GM18873 (cell line): ENCODE measurements at regions not wholly inside any gene's neighbourhood (a gene's known extent, or its start where the extent isn't known, plus 50 kb on each side); places are given as distances from the start of the nearest gene placed in this dataset.
"Not testable (repeated sequence)": the region's sequence is repeated elsewhere in the genome, so short reads cannot be mapped to it uniquely, and the experiment has no call there.

ENCODE experiments used
- ATAC-seq: cut with Tn5 transposase; IDR thresholded peaks from one replicate; pipeline ENCODE4 v1.9.1; 2021; ENCODE audit warnings: mild to moderate bottlenecking, moderate library complexity, moderate number of reproducible peaks; ENCODE audit not compliant: unreplicated experiment, low FRiP score

DNA sequence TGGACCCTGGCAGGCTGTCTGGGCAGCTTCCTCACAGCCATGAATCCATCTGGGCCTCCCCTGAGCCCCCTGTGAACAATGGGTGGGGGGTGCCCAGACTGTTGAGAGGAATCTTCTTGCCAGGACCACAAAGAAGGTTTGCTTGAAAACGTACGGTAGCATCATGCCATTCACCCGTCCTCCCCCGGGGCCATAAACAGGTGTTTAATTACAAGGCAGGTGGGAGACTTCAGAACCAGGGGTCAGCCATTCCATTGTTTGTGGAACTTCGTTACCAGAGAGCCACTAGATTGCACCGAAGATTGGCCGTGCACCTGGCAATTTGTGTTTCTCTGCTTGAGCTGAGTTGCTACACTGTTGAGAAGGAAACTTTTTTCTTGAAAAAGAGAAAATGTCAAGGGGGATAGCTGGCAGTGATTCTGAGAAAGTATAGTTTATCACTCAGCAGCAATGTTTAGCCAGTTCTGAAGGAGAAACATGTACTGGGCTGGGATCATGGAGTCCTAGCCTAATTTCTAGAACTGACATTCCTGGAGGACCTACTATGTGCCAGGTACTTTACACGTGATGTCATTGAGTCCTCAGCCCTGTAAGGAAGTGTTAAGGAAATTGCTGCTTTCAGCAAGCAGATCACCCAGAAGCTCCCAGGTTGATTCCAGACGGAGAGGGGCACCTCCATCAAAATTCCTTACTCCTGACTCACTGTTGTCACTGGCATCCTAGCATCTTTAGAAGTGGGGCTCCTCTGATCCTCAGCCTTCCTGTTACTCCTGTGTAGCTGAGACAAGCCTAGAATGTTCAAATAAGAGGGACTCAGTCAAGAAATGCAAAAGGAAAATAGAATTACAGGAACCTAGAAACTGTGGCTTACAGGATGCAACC, 103.8 kb upstream of the UBE2E1 start:
- no peak for ATAC-seq

DNA sequence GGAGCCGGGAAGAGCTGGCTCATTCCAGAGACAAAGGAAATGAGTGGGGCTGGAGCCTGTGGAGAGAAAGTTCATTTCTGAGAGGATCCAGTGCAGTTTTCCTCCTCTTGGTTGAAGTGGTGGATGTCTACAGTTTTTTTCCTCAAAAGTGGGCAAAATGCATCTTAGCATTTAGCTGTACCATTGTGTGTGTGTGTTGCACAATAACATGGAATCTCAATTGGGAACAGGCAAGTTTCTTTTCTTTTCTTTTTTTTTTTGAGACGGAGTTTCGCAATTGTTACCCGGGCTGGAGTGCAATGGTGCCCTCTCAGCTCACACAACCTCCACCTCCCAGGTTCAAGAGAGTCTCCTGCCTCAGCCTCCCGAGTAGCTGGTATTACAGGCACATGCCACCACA, 101.5 kb upstream of the UBE2E1 start:
- ATAC-seq: no peak

DNA sequence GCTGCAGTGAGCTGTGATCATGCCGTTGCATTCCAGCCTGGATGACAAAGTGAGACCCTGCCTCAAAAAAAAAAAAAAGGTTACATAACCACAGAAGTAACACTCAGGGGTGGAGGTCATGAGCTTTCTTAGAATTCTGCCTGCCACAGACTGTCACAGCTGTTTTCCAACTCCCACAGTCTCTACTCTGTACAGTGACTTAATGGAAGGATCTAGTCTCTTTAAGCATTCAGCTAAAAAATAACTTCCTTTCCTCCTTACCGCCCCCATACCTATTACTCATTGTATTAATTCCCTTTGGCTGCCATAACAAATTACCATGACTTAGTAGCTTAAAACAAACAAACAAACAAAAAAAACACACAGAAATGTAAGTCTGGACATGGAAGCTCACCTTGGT, 99.6 kb upstream of the UBE2E1 start:
- ATAC-seq: no peak

DNA sequence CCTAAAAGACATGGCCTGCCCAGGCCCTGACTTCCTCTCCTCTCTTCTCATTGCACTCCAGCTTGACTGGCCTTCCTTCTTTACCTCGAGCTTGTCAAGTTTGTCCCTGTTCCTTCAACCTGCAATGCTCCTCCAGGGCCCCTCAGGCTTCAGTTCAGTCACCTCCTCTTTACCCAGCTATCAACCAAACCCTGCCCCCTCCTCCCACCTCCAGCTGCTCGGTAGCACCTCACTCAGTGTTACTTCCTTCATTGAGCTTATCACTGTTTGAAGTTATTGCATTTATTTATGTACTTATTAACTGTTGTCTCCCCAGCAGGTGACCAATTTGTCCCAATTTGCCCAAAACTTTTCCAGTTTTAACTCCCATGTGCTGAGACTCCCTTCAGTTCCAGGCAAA, 95.8 kb upstream of the UBE2E1 start:
- no peak for ATAC-seq

DNA sequence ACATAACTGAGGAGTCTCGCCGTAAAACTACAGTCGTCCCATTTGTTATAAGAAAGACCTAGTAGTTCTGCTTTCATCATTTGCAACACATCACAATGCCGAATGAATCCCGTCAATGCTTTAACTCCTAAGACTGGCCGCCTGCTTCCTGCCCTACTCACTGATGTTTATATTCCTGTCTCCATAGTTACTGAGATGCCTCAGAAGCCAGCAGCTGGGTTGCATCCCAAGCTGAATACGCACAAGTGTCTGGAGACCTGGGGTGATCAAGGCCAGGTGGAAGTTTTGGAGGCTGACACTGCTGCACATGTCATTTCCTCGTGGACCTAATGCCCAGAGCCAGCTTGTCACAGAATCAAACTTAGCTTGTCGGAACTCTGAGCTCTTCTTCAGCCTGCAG, 95.2 kb upstream of the UBE2E1 start:
- ATAC-seq: no peak

DNA sequence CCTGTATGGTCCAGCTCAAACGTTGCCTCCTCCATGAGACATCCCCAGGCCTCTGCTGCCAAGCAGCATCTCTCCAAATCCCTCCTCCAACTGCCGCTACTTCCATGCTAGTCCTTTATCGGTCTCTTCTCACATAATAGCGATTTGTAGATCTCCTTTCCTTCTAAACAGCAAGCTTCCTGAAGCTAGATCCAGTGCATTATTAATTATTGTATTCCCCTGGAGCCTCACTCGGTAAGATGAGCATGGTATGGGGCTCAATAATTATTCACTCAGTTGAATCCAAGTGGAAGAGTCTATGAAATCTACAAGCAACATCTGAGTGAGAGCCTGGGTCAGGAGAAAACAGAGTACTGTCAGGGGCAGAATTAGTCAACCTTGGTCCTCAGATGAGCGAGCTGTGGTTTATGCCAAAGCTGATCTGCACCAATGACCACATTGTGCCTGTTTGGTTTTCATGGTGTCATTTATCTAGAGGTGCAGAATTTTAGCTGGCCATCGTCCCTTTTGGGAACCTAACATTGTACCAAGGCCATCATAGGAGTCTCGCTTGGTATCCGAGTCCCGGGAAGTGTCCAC, 93.8 kb upstream of the UBE2E1 start:
- ATAC-seq: peak; percentile 96

DNA sequence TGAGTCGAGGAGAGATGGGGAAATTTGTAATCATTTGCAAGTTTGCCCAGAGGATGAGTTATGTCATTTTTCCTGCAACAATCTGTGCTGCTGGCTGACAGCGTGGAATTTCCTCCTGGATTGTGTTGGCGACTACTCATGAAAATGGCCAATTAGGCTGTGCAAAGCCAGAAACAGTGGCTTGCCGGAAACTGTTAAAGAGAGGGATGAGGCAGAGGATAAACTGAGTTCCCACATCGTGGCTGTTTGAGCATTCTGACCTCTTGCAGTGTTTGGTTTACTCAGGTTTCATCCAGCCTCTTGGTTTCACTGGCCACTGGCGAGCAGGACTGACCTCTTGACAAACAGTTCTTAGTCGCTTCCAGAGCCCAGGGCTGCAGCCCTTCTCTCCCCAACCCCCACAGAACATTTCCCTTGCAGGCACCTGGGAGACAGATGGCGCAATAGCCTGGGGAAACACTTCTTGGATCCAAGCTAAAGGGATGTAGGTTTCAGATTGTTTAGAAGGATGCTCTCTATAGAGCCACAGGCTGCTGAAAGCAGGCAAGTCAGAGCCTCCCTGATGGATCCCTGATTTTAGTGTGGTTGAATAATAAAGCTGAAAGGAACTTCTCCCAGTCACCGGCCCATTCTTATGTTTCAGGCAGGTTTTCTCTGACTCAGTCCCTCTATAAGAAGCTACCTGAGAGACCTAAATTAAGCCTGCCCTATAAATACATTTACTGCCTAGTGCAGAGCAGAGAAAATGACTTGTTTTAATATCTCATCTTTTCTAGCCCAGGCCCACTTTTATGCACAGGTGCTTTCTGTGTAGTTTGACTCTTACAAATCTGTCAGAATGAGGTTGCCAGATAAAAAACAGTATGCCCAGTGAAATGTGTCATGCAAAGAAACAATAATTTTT, 92.8 kb upstream of the UBE2E1 start:
- no peak for ATAC-seq

DNA sequence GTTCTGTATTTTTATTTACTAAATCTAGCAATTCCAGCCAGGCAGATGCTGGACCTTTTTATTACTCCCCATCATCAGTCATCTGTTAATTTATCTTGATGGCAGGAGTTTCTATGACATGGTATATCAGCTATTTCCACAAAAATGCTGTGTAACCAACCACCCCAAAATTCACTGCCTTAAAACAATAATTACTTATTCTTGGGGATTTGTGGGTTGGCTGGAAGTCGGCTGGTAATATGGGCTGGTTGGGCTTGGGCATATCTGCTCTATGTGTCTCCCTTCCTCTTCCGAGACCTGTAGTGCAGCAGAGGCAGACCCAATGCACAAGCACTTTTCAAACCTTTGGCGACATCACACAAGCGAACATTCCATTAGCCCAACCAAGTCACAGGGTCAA, 92.1 kb upstream of the UBE2E1 start:
- no peak for ATAC-seq

DNA sequence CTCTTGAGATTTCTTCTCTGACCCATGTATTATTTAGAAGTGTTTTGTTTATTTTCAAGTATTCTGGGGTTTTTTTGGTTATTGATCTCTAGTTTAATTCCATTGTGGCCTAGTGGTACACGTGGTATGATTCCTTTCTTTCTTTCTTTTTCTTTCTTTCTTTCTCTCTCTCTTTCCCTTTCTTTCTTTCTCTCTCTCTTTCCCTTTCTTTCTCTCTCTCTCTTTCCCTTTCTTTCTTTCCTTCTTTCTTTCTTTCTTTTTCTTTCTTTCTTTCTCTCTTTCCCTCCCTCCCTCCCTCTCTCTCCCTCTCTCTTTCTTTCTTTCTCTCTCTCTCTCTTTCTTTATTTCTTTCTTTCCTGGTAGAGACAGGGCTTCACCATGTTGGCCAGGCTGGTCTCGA, 85.7 kb upstream of the UBE2E1 start:
- ATAC-seq: no peak

DNA sequence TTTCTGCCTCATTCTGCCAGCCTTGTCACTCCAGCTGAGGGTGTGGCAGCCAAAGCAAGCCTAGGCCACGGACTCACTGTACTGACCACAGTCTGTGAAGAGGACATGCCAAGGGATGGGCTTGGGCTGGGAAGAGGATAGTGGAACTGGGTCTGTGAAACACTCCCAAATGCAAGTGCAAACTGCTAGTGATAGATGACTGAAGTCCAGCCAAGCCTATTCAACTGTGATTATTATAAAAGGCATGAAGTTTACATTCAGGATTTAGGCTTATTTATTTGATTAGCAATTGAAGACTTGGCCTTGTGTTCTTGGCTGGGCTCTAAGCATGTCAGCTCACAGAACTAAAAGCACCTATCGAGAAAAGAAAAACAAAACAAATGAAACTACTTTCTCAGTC, 84.9 kb upstream of the UBE2E1 start:
- no peak for ATAC-seq

DNA sequence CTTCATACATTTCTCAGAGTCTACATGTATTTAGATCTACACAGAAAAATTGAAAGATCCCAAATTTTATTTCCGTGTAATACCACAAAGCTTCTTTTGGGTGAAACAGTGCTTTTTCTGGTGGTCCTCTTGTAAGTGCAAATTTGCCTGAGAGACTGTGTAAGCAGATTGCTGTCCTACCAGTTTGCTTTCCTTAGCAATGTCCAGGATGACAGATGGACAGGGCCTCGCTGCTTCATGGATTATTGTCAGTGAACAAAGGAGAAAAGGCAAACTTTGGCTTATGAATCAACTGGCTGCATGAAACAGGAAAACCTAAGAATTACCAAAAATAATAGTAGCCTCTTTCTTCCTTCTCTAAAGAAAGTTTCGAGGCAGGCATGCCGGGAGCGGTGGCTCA, 82.6 kb upstream of the UBE2E1 start:
- no peak for ATAC-seq

DNA sequence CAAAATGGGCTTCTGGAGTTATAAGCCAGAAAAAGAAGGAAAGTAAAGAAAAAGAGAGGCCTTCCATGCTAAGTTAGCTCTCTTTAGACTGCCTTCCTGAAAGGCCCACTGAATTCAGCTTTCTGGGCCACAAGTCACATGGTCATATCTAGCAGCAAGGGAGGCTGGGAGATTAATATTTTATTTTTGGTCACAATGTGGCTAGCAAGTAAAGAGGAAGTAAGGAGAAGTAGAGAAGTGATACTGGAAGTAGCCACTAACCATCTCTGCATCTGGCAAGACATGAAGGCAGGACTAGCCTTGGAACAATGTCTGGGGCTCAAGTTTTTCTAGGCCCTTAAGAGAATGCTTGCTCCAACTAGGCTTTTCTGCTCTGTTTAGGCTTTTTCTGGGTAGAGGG, 81.8 kb upstream of the UBE2E1 start:
- peak; percentile 61 for ATAC-seq

DNA sequence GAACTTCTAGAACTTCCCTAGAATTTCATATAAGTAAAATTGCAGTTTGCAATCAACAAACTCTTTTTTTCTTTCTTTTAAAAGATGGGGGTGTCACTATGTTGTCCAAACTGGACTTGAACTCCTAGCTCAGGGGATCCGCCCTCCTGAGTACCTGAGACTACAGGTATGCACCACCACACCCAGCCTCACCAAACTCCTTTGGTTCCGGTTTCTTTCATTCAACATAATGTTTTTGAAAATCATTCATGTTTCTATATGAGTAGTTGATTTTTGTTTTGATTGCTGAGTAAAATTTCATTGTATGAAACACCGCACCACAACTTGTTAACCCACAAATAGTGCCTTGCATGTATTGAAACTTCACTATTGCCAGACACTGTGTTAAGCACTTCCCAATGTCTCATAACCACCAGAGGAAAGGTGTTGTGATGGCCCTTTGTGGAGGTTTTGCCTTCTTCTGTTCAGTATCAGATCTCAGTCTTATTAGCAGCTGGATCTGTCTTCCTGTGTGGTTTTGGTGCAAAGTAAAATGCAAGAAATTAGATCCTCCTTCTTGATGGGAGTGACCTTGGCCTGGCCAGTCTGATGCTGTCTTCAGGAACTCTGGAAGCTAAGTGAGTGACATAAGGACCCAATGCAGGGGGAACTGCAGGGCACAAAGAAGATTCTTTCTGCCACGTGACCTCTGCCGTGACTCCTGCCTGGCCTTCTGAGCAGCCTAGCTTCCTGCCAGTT, 78.8 kb upstream of the UBE2E1 start:
- no peak for ATAC-seq

DNA sequence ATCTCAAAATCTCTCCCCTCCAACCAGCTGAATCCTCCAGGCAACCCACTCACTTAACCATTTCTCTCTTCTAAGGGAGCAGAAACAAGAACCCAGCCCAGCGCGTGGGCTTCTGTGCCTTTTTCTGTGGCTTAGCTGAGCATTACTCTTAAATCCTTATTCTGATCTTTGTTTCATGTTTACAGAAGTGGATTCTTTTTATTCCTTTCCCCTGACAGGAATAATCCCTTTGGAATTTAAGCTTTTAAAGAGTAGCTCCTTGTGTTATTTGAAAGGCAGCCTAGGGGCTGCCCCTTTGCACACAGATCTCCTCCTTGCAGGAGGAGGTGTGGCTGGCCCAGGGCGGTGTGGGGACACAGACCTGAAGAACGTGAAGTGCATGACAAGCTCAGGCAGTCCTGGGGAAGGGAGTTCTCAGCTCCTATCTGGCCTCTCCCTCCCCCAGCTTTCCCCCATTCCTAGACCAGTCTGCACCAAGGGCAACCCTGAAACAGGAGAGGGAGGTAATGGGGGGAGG, 77.1 kb upstream of the UBE2E1 start:
- ATAC-seq: no peak

DNA sequence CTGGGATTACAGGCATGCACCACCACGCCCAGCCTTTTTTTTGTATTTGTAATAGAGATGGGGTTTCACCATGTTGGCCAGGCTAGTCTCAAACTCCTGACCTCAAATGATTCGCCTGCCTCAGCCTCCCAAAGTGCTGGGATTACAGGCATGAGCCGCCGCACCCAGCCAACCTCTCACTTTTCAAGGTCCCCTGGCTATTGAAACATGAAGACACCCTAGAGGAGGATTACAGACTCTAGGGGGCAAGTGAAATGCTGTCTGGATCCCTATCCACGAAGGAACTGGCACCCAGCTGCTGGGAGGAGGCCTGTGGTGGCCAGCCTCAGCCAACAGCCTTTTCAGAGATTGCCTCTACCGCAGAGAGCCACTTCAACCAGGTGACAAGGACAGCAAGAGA, 76.4 kb upstream of the UBE2E1 start:
- not testable (repeated sequence) for ATAC-seq

DNA sequence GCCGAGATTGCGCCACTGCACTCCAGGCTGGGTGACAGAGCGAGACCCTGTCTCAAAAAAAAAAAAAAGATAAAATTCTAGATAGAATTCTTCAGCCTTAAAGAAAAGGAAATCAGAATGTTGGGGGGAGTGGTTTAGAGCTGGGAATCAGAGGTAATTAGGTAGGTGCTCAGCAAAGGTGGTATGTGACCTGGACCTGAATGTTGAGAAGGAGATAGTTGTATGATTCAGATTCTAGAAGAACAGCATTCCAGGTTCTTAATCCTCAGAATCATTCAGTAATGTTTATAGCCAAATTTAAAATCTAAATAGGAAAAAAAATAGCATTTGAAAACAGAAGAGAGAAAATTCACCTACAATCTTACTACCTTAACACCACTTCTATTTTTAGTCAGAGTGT, 71.3 kb upstream of the UBE2E1 start:
- ATAC-seq: no peak

DNA sequence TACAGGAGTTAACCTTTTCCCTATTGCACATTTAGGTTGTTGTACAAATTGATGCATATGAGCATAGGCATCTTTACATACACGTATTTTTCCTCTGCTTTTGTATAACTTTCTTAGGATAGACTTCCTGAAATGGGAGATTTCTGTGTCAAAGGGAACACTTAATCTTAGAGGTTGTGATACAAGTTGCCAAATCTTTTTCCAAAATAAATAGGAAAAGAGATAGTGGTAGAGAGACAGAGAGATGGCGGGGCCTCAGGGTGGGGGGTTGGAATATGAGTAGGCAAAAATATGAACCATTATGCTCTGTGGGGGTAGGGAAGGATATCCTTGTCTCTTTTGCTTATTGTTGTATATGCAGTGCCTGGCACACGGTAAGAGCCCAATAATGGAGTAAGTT, 70.7 kb upstream of the UBE2E1 start:
- ATAC-seq: no peak

DNA sequence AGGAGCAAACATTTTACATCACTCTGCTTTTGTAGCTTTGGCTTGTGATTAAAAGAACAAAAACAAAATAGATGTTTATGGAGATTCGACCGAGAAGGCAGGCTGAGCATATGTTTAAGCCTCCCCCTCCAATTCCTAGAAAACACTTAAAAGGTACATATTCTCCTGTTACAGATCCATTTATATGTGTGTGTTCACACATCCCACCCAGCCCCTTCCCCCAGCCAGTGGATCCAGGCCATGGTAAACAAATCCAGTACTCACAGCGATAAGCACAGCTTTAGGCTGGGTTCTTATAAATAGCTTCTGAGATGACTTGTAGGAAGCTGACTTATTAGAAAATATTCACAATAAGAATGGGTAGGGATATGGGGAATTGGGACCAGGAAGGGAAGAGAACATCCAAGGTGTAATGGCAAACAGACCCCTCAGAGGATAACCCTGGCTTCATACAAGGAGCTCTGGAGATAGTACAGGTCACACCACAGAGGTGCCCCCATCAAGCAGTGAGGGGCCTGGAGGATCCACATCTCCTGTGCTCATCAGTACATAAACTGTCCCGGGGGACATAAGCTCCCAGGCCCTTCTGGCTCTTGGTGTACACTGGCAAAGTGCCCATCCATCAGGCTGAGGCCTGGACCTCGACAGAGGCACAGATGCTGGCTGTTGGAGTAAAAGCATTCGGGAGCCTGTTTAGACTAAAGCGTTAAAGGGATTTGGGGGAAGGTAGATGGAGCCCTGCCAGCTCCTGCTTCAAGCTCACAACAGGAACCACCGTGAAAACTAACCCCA, 70.0 kb upstream of the UBE2E1 start:
- no peak for ATAC-seq

DNA sequence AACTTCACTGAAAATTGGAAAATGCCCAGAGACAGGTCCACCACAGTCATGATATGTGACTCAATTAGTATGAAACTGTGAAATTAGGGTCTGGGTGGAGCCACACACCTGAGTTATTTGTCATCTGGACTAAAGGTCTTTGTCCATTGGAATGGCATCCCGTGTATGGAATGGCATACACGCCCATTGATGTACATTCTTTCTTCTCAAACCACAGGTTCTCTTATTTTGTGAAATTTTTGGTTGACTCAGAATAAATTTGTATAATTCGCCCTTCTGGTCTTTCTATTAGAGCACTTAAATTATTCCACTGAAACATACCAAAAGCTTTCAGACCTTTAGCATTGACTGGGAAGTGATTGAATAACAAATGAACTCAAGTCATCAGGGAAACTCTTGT, 66.8 kb upstream of the UBE2E1 start:
- no peak for ATAC-seq

DNA sequence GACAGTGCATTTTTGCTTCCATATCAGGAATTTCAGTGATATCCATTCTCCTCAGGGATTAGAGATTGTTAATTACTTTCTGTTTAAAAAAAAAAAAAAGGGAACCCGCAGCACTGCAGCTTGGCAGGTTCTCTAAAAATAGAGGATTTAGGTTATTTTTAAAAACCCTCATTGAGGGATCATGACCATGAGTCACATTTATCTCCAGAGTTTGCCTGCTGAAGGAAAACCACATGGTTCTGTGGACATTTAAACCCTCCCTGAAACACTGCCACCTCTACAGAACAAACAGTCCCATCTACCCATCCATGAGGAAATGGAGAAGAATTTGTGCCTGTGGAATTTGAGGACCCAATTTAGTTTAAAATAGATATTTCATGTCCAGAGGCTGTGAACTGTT, 66.2 kb upstream of the UBE2E1 start:
- ATAC-seq: no peak
